ENCODE measurements at regions not wholly inside any gene's neighbourhood (a gene's known extent, or its start where the extent isn't known, plus 50 kb on each side); places are given as distances from the start of the nearest gene placed in this dataset.
"Not testable (repeated sequence)": the region's sequence is repeated elsewhere in the genome, so short reads cannot be mapped to it uniquely, and the experiment has no call there.

- ATAC-seq: no peak
- H3K27ac Mint-ChIP-seq: no peak overlapping the region
- H3K27me3 Mint-ChIP-seq: no peaks in the 10 kb centered on the region
- peaks cover 0 to 16% of the 10 kb centered on the region in 2 donors for H3K9me3 Mint-ChIP-seq
- DNase-seq: no peak
- H3K4me1 Mint-ChIP-seq: no peaks in the 10 kb centered on the region
- no peak overlapping the region for H3K4me3 Mint-ChIP-seq
Measured at GRCh38 chr9:106107716-106108115, 413.4 kb downstream of the TMEM38B start.

GRCh38 chr9:106109706-106110105 is 415.4 kb downstream of the TMEM38B start:
- not testable (repeated sequence) for H3K4me1 Mint-ChIP-seq, H3K27me3 Mint-ChIP-seq, ATAC-seq, H3K27ac Mint-ChIP-seq, H3K4me3 Mint-ChIP-seq, DNase-seq
- peaks cover 0 to 12% of the 10 kb centered on the region in 2 donors for H3K9me3 Mint-ChIP-seq

- Mint-ChIP-seq H3K27ac (no peak overlapping the region), H3K27me3 (no peaks in the 10 kb centered on the region), H3K4me1 (no peaks in the 10 kb centered on the region), H3K4me3 (no peak overlapping the region), H3K9me3 (peaks cover 0 to 8% of the 10 kb centered on the region in 2 donors)
- no peak for DNase-seq
- no peak for ATAC-seq
Measured at GRCh38 chr9:106110483-106110882, 416.1 kb downstream of the TMEM38B start.

GRCh38 chr9:106111039-106111730 is 416.8 kb downstream of the TMEM38B start:
- Mint-ChIP-seq H3K27me3 (no peaks in the 10 kb centered on the region), H3K27ac (no peak overlapping the region), H3K9me3 (peaks cover 0 to 7% of the 10 kb centered on the region in 2 donors), H3K4me3 (no peak overlapping the region), H3K4me1 (no peaks in the 10 kb centered on the region)
- no peak for ATAC-seq
- no peak for DNase-seq

DNA sequence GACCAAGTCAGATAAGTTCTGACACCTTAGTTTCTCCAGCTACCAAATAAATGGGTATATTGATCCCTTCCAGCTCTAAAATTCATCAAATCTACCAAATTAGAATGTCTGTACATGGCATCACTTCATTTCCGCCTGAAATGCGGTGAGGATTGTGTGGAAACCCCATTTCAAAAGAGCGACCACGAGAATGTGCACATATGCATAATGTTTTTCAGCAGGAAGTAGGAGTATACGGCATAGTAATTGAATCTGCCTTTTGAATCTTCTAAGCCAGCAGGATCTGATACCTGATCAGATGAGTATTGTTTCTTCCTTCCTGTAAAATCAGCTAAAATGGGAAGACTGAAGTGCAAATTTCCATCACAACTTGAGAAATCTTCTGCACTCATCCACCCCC is 418.6 kb downstream of the TMEM38B start:
- no peak for ATAC-seq
- Mint-ChIP-seq H3K9me3 (no peaks in the 10 kb centered on the region), H3K27me3 (no peaks in the 10 kb centered on the region), H3K4me3 (no peak overlapping the region), H3K4me1 (no peaks in the 10 kb centered on the region), H3K27ac (no peak overlapping the region)
- DNase-seq: no peak

- no peak for ATAC-seq
- Mint-ChIP-seq H3K9me3 (peaks cover 8% of the 10 kb centered on the region in 2 donors), H3K4me1 (no peaks in the 10 kb centered on the region), H3K4me3 (no peak overlapping the region), H3K27ac (no peak overlapping the region), H3K27me3 (no peaks in the 10 kb centered on the region)
- no peak for DNase-seq
Measured at GRCh38 chr9:106119176-106119575, 424.8 kb downstream of the TMEM38B start.

- Mint-ChIP-seq H3K9me3 (peaks cover 9 to 11% of the 10 kb centered on the region in 2 donors), H3K4me1 (no peaks in the 10 kb centered on the region), H3K4me3 (no peak overlapping the region), H3K27ac (no peak overlapping the region), H3K27me3 (no peaks in the 10 kb centered on the region)
- ATAC-seq (no peak), DNase-seq (no peak)
Measured at GRCh38 chr9:106120071-106120470, 425.7 kb downstream of the TMEM38B start.

- H3K9me3 Mint-ChIP-seq: peaks cover 9 to 19% of the 10 kb centered on the region in 2 donors
- DNase-seq: no peak
- ATAC-seq: no peak
- no peaks in the 10 kb centered on the region for H3K4me1 Mint-ChIP-seq
- no peak overlapping the region for H3K4me3 Mint-ChIP-seq
- H3K27ac Mint-ChIP-seq: no peak overlapping the region
- no peaks in the 10 kb centered on the region for H3K27me3 Mint-ChIP-seq
Measured at GRCh38 chr9:106127776-106128175, 433.4 kb downstream of the TMEM38B start.

- Mint-ChIP-seq H3K27me3 (no peaks in the 10 kb centered on the region), H3K9me3 (peaks cover 5 to 13% of the 10 kb centered on the region in 2 donors), H3K27ac (no peak overlapping the region), H3K4me1 (no peaks in the 10 kb centered on the region), H3K4me3 (no peak overlapping the region)
- DNase-seq (no peak), ATAC-seq (no peak)
Measured at GRCh38 chr9:106130374-106130773, 436.0 kb downstream of the TMEM38B start.

- Mint-ChIP-seq H3K4me1 (no peaks in the 10 kb centered on the region), H3K27me3 (no peaks in the 10 kb centered on the region), H3K9me3 (peaks cover 5 to 8% of the 10 kb centered on the region in 2 donors), H3K27ac (no peak overlapping the region), H3K4me3 (no peak overlapping the region)
- ATAC-seq (no peak), DNase-seq (no peak)
Measured at GRCh38 chr9:106143781-106144180, 449.4 kb downstream of the TMEM38B start.

DNA sequence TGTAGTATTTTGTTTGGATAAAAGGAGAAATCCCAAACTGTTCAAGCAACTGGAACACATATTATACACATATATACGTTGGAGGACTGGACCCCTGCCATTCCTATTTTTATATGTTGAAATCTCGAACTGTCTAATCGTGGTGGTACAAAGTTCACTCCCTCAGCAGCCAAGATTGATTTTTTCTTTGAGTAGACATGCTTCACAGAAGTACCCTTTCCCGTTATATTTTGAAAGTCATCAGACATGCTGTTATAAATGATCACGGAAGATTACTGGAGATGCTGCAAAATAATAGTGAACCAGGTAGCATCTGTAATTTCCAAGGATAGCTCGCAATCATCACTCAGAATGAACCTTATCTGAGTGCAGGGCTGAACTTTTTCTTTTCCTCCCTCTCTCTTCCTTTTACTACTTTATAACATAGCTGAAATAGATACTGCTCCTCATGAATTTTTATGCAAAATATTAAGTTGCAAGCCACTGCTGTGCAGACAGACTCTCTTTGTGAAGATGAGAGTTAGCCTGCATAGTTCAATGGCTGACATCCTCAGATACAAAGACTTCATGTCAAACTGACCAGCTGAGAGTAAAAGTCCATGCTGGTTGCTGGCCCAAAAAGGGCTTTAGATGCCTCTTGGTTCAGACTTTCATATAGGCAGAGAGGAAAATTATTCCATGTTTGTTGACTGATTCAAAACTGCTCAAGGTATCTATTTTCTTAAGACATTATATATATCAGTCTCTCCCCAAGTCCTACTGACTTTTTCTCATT is 451.9 kb downstream of the TMEM38B start:
- DNase-seq (no peak), ATAC-seq (no peak)
- H3K4me1 Mint-ChIP-seq: no peaks in the 10 kb centered on the region
- peaks cover 5 to 8% of the 10 kb centered on the region in 2 donors for H3K9me3 Mint-ChIP-seq
- H3K27me3 Mint-ChIP-seq: no peaks in the 10 kb centered on the region
- no peak overlapping the region for H3K4me3 Mint-ChIP-seq
- H3K27ac Mint-ChIP-seq: no peak overlapping the region

DNA sequence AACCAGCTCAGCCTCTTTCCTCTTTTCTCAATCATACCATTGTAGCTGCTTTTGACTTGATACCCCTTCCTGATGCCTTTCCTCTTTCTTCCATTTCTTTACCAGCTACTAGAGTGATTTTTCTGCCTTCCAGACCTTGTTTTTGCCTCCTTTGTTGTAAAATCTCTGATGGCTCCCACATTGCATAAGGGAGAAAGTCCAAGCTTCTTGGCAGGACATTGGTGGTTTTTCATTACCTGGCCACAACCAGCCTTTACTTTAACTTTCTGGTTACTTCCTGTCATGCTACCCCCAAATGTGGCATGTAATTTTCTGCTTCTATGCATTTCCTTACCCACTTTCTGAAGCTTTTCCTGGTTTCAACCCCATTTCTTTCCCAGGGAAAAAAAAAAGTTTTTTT is 452.5 kb downstream of the TMEM38B start:
- Mint-ChIP-seq H3K4me3 (no peak overlapping the region), H3K4me1 (no peaks in the 10 kb centered on the region), H3K9me3 (peaks cover 5 to 8% of the 10 kb centered on the region in 2 donors), H3K27ac (no peak overlapping the region), H3K27me3 (no peaks in the 10 kb centered on the region)
- no peak for ATAC-seq
- DNase-seq: no peak

DNA sequence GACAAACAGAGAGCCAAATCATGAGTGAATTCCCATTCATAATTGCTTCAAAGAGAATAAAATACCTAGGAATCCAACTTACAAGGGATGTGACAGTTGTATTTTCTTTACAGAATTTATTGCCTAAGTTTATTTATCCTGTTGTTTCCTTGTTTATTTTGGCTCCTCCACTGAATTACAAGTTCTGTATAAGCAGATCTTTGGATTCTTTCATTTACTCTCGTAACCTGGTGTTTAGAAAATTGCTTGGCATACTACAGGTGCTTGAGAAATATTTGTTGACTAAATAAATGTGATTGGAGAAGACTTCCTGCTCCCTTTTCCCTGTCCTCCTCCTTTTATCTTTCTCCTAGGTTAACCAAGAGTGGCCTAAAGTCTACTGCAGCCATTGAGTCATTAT is 455.6 kb downstream of the TMEM38B start:
- no peaks in the 10 kb centered on the region for H3K9me3 Mint-ChIP-seq
- no peaks in the 10 kb centered on the region for H3K4me1 Mint-ChIP-seq
- no peak overlapping the region for H3K4me3 Mint-ChIP-seq
- no peak for ATAC-seq
- DNase-seq: no peak
- no peak overlapping the region for H3K27ac Mint-ChIP-seq
- H3K27me3 Mint-ChIP-seq: no peaks in the 10 kb centered on the region

DNA sequence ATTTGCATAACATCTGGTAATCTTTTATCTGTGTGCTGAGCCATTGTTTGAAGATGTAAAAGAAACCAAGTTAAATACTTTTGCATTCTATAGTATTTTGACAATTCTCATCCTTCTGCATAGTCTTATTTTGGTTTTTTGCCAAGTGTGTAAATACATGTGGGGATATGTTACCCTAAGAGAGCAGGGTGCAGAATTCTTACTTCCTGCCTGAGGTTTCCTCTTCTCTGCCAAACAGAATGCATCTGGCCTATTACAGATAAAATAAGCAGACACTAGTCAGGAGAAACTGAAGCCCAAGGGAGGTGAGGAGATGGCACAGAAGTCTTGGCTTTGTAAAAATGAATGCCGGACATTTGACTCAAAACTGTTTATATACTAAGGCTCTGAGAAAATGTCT is 462.1 kb downstream of the TMEM38B start:
- Mint-ChIP-seq H3K27me3 (no peaks in the 10 kb centered on the region), H3K4me3 (no peak overlapping the region), H3K9me3 (peaks cover 21 to 23% of the 10 kb centered on the region in 2 donors), H3K27ac (no peak overlapping the region), H3K4me1 (no peaks in the 10 kb centered on the region)
- ATAC-seq (no peak), DNase-seq (no peak)

DNA sequence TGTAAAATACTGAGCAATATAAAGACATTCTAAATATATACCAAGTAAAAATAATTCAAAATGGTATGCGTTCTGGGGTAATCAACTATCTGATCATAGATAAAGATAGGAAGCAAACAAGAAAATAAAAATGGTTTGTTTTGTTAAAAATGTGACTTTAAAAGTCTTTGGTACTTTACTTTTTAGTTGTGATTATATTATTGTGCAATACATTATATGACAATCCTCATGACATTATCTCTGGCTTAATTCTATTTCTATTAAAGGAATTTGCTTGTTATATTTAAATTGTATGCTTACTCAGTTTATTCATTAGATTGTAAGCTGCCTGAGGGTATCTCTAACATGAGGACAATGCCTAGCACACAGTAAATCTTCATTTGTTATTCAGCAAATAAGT is 477.9 kb downstream of the TMEM38B start:
- Mint-ChIP-seq H3K27me3 (no peaks in the 10 kb centered on the region), H3K27ac (no peak overlapping the region), H3K9me3 (peaks cover 2 to 12% of the 10 kb centered on the region in 2 donors), H3K4me1 (no peaks in the 10 kb centered on the region), H3K4me3 (no peak overlapping the region)
- ATAC-seq (no peak), DNase-seq (no peak)

DNA sequence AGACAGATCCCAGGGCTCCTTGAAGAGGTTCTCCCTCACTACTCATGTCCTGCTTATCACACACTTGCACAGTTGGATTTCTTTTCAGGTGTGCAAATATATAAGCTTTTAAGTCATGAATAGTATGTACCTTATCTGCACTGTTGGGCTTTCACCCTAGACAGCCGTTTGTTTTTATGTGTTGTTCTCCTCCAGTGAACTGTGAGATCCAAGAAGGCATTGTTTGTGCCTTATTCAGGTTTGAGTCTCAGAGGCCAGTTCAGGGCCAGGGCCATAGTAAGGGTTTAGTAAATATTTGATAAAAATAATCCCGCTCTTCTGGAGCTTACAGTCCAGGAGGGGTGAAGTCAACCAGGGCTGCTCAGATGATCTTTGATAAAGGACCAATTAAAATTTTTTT is 480.0 kb downstream of the TMEM38B start:
- H3K27me3 Mint-ChIP-seq: no peaks in the 10 kb centered on the region
- peaks cover 4 to 15% of the 10 kb centered on the region in 2 donors for H3K9me3 Mint-ChIP-seq
- H3K27ac Mint-ChIP-seq: no peak overlapping the region
- ATAC-seq (no peak), DNase-seq (no peak)
- no peak overlapping the region for H3K4me3 Mint-ChIP-seq
- H3K4me1 Mint-ChIP-seq: no peaks in the 10 kb centered on the region

Measured in stimulated activated naive CD8-positive, alpha-beta T cell treated with anti-CD3 and anti-CD28 coated beads, Interleukin-15, amount 100 ng/mL, for 72 hours (primary cell).